GM18907 (cell line): ENCODE measurements at regions not wholly inside any gene's neighbourhood (a gene's known extent, or its start where the extent isn't known, plus 50 kb on each side); places are given as distances from the start of the nearest gene placed in this dataset.

ENCODE experiments used
- ATAC-seq: cut with Tn5 transposase; IDR thresholded peaks from one replicate; pipeline ENCODE4 v1.9.1; 2021; ENCODE audit warnings: mild to moderate bottlenecking, moderate library complexity; ENCODE audit not compliant: unreplicated experiment

GRCh38 chr13:89749888-89750287 lies 1597.6 kb upstream of the MIR17HG start:
- no peak for ATAC-seq

GRCh38 chr13:89750371-89750770 lies 1597.1 kb upstream of the MIR17HG start:
- ATAC-seq = no peak

GRCh38 chr13:89751432-89751930 lies 1596.0 kb upstream of the MIR17HG start:
- no peak for ATAC-seq

GRCh38 chr13:89752394-89752793 lies 1595.1 kb upstream of the MIR17HG start:
- ATAC-seq = no peak

GRCh38 chr13:89755729-89756492 lies 1591.6 kb upstream of the MIR17HG start:
- ATAC-seq = no peak

GRCh38 chr13:89763005-89763404 lies 1584.5 kb upstream of the MIR17HG start:
- no peak for ATAC-seq

- ATAC-seq = no peak
These were observed 1564.2 kb upstream of the MIR17HG start for GRCh38 chr13:89783221-89783755.

- no peak for ATAC-seq
These were observed 1563.2 kb upstream of the MIR17HG start for GRCh38 chr13:89784161-89784809.

GRCh38 chr13:89786531-89786930 lies 1561.0 kb upstream of the MIR17HG start:
- no peak for ATAC-seq

GRCh38 chr13:89790696-89791095 lies 1556.8 kb upstream of the MIR17HG start:
- no peak for ATAC-seq

GRCh38 chr13:89791971-89792630 lies 1555.4 kb upstream of the MIR17HG start:
- no peak for ATAC-seq

GRCh38 chr13:89796196-89796595 lies 1551.3 kb upstream of the MIR17HG start:
- ATAC-seq = no peak

GRCh38 chr13:89803839-89804238 lies 1543.6 kb upstream of the MIR17HG start:
- ATAC-seq = no peak

GRCh38 chr13:89806594-89806993 lies 1540.9 kb upstream of the MIR17HG start:
- ATAC-seq = no peak

GRCh38 chr13:89812856-89813255 lies 1534.6 kb upstream of the MIR17HG start:
- no peak for ATAC-seq

- no peak for ATAC-seq
These were observed 1531.1 kb upstream of the MIR17HG start for GRCh38 chr13:89816404-89816803.

GRCh38 chr13:89822467-89822866 lies 1525.0 kb upstream of the MIR17HG start:
- no peak for ATAC-seq

GRCh38 chr13:89827552-89827951 lies 1519.9 kb upstream of the MIR17HG start:
- no peak for ATAC-seq

GRCh38 chr13:89828506-89828905 lies 1519.0 kb upstream of the MIR17HG start:
- ATAC-seq = no peak

- ATAC-seq = no peak
These were observed 1516.3 kb upstream of the MIR17HG start for GRCh38 chr13:89831157-89831556.

GRCh38 chr13:89832827-89833226 lies 1514.7 kb upstream of the MIR17HG start:
- ATAC-seq = no peak

GRCh38 chr13:89843621-89844020 lies 1503.9 kb upstream of the MIR17HG start:
- no peak for ATAC-seq
